Neural progenitor cell (in vitro differentiated cells): ENCODE measurements at regions not wholly inside any gene's neighbourhood (a gene's known extent, or its start where the extent isn't known, plus 50 kb on each side); places are given as distances from the start of the nearest gene placed in this dataset.

Experiments
- DNase-seq: peaks from one replicate; pipeline ENCODE4 v3.0.0-alpha.2; 2016; ENCODE audit warnings: low spot score
- H2AFZ ChIP-seq: fragments of 200-600 bp; sonication (generic); replicated peaks from 2 replicates; pipeline ENCODE4 v1.6.1; 2016; ENCODE audit warnings: antibody characterized with exemption
- H3F3A ChIP-seq: fragments of 200-600 bp; sonication (generic); 2 replicates; pipeline ENCODE4 v1.6.1; 2016; ENCODE audit warnings: antibody characterized with exemption, low read depth
- H3K27ac ChIP-seq: fragments of 200-600 bp; sonication (generic); 2 replicates; pipeline ENCODE4 v1.5.1; 2016; ENCODE audit warnings: mild to moderate bottlenecking
- H3K27me3 ChIP-seq: fragments of 200-600 bp; sonication (generic); 2 replicates; pipeline ENCODE4 v1.6.1; 2016; ENCODE audit warnings: mild to moderate bottlenecking, moderate library complexity
- H3K36me3 ChIP-seq: fragments of 200-600 bp; sonication (generic); 2 replicates; pipeline ENCODE4 v1.5.1; 2016
- H3K4me1 ChIP-seq: fragments of 200-600 bp; sonication (generic); 2 replicates; pipeline ENCODE4 v1.6.1; 2016; ENCODE audit warnings: mixed run types
- H3K4me2 ChIP-seq: fragments of 200-600 bp; sonication (generic); 2 replicates; pipeline ENCODE4 v1.6.1; 2016
- H3K4me3 ChIP-seq: fragments of 200-600 bp; sonication (generic); 2 replicates; pipeline ENCODE4 v1.5.1; 2016
- H3K79me2 ChIP-seq: fragments of 200-600 bp; sonication (generic); 2 replicates; pipeline ENCODE4 v1.6.1; 2016; ENCODE audit warnings: low read depth
- H3K9ac ChIP-seq: fragments of 200-600 bp; sonication (generic); 2 replicates; pipeline ENCODE4 v1.6.1; 2016
- H3K9me3 ChIP-seq: fragments of 200-600 bp; sonication (generic); 2 replicates; pipeline ENCODE4 v1.5.1; 2016; ENCODE audit warnings: low read depth
- H4K20me1 ChIP-seq: fragments of 200-600 bp; sonication (generic); 2 replicates; pipeline ENCODE4 v1.6.1; 2016; ENCODE audit warnings: low read depth
- H3K27ac Mint-ChIP-seq: 3 replicates; pipeline ENCODE4 v1.8.0; 2021; ENCODE audit warnings: mixed read lengths
- H3K27me3 Mint-ChIP-seq: 2 replicates; pipeline ENCODE4 v1.8.0; 2022; ENCODE audit warnings: low read depth, mild to moderate bottlenecking, inconsistent platforms, moderate library complexity, mixed read lengths; ENCODE audit not compliant: insufficient read depth
- H3K36me3 Mint-ChIP-seq: 3 replicates; pipeline ENCODE4 v1.8.0; 2021; ENCODE audit warnings: mixed read lengths
- H3K4me1 Mint-ChIP-seq: 3 replicates; pipeline ENCODE4 v1.8.0; 2021; ENCODE audit warnings: mixed read lengths
- H3K4me3 Mint-ChIP-seq: 3 replicates; pipeline ENCODE4 v1.8.0; 2021; ENCODE audit warnings: mild to moderate bottlenecking, moderate library complexity, mixed read lengths
- H3K9me3 Mint-ChIP-seq: 3 replicates; pipeline ENCODE4 v1.8.0; 2020; ENCODE audit warnings: mixed read lengths
- CTCF ChIP-seq: fragments of 200-600 bp; sonication (generic); IDR thresholded peaks from 2 replicates; pipeline ENCODE4 v1.5.1; 2017; ENCODE audit warnings: antibody characterized with exemption, mild to moderate bottlenecking
- EZH2 ChIP-seq: fragments of 200-600 bp; sonication (generic); IDR thresholded peaks from 2 replicates; pipeline ENCODE4 v1.6.1; 2017; ENCODE audit warnings: antibody characterized with exemption, mild to moderate bottlenecking, moderate library complexity
- EZH2phosphoT487 ChIP-seq: fragments of 200-600 bp; sonication (generic); IDR thresholded peaks from 2 replicates; pipeline ENCODE4 v1.6.1; 2017; ENCODE audit warnings: antibody characterized with exemption

- no peaks in the 10 kb centered on the region for H3K9me3 Mint-ChIP-seq
- no peak overlapping the region for H3K4me3 ChIP-seq
- no peak overlapping the region for H3K9ac ChIP-seq
- H3K36me3 ChIP-seq: no peaks in the 10 kb centered on the region
- no peaks in the 10 kb centered on the region for H3K36me3 Mint-ChIP-seq
- H3K27ac Mint-ChIP-seq: no peak overlapping the region
- H3K27me3 ChIP-seq: no peaks in the 10 kb centered on the region
- no peak overlapping the region for H3K4me3 Mint-ChIP-seq
- H3K79me2 ChIP-seq: no peaks in the 10 kb centered on the region
- DNase-seq: no peak
- H3K4me1 Mint-ChIP-seq: no peaks in the 10 kb centered on the region
- H3K9me3 ChIP-seq: no peaks in the 10 kb centered on the region
- no peak overlapping the region for H3K4me2 ChIP-seq
- TF ChIP-seq EZH2: no peak
- TF ChIP-seq CTCF: no peak
- no peak for TF ChIP-seq EZH2phosphoT487
- H3F3A ChIP-seq: no peaks in the 10 kb centered on the region
- H3K4me1 ChIP-seq: no peaks in the 10 kb centered on the region
- H3K27me3 Mint-ChIP-seq: peaks cover 2% of the 10 kb centered on the region
- no peak overlapping the region for H3K27ac ChIP-seq
- no peak overlapping the region for H2AFZ ChIP-seq
- no peaks in the 10 kb centered on the region for H4K20me1 ChIP-seq
These were observed 579.0 kb upstream of the FZD8 start for GRCh38 chr10:36221101-36221500.

- no peak overlapping the region for H3K27ac Mint-ChIP-seq
- Histone ChIP-seq H3K4me3 (no peak overlapping the region), H3K27ac (no peak overlapping the region), H3K9ac (no peak overlapping the region), H3K27me3 (no peaks in the 10 kb centered on the region), H4K20me1 (no peaks in the 10 kb centered on the region), H2AFZ (no peak overlapping the region), H3K79me2 (no peaks in the 10 kb centered on the region), H3K36me3 (no peaks in the 10 kb centered on the region), H3F3A (no peaks in the 10 kb centered on the region), H3K4me1 (no peaks in the 10 kb centered on the region), H3K4me2 (no peak overlapping the region), H3K9me3 (no peaks in the 10 kb centered on the region)
- H3K9me3 Mint-ChIP-seq: no peaks in the 10 kb centered on the region
- no peaks in the 10 kb centered on the region for H3K4me1 Mint-ChIP-seq
- H3K27me3 Mint-ChIP-seq: peaks cover 2% of the 10 kb centered on the region
- no peaks in the 10 kb centered on the region for H3K36me3 Mint-ChIP-seq
- no peak for DNase-seq
- no peak overlapping the region for H3K4me3 Mint-ChIP-seq
- no peak for TF ChIP-seq EZH2phosphoT487
- no peak for TF ChIP-seq CTCF
- no peak for TF ChIP-seq EZH2
These were observed 578.1 kb upstream of the FZD8 start for GRCh38 chr10:36220151-36220550.

- DNase-seq: no peak
- Histone ChIP-seq H3K9ac (no peak overlapping the region), H3K4me1 (no peaks in the 10 kb centered on the region), H2AFZ (no peak overlapping the region), H3K27me3 (no peaks in the 10 kb centered on the region), H3F3A (no peaks in the 10 kb centered on the region), H3K27ac (no peak overlapping the region), H3K9me3 (no peaks in the 10 kb centered on the region), H3K79me2 (no peaks in the 10 kb centered on the region), H3K36me3 (no peaks in the 10 kb centered on the region), H3K4me2 (no peak overlapping the region), H4K20me1 (no peaks in the 10 kb centered on the region), H3K4me3 (no peak overlapping the region)
- H3K27me3 Mint-ChIP-seq: no peaks in the 10 kb centered on the region
- H3K4me1 Mint-ChIP-seq: no peaks in the 10 kb centered on the region
- H3K27ac Mint-ChIP-seq: no peak overlapping the region
- H3K9me3 Mint-ChIP-seq: no peaks in the 10 kb centered on the region
- H3K36me3 Mint-ChIP-seq: no peaks in the 10 kb centered on the region
- TF ChIP-seq EZH2phosphoT487: no peak
- TF ChIP-seq EZH2: no peak
- no peak for TF ChIP-seq CTCF
- no peak overlapping the region for H3K4me3 Mint-ChIP-seq
These were observed 569.8 kb upstream of the FZD8 start for GRCh38 chr10:36211856-36212255.

- H4K20me1 ChIP-seq: no peaks in the 10 kb centered on the region
- no peak for TF ChIP-seq EZH2phosphoT487
- no peak for TF ChIP-seq EZH2
- no peak for TF ChIP-seq CTCF
- H3F3A ChIP-seq: no peaks in the 10 kb centered on the region
- no peak overlapping the region for H2AFZ ChIP-seq
- no peaks in the 10 kb centered on the region for H3K27me3 ChIP-seq
- H3K4me3 Mint-ChIP-seq: no peak overlapping the region
- H3K9ac ChIP-seq: no peak overlapping the region
- H3K4me1 ChIP-seq: no peaks in the 10 kb centered on the region
- H3K36me3 ChIP-seq: no peaks in the 10 kb centered on the region
- no peaks in the 10 kb centered on the region for H3K4me1 Mint-ChIP-seq
- H3K36me3 Mint-ChIP-seq: no peaks in the 10 kb centered on the region
- no peaks in the 10 kb centered on the region for H3K9me3 Mint-ChIP-seq
- H3K27ac Mint-ChIP-seq: no peak overlapping the region
- H3K9me3 ChIP-seq: no peaks in the 10 kb centered on the region
- no peaks in the 10 kb centered on the region for H3K79me2 ChIP-seq
- DNase-seq: no peak
- no peak overlapping the region for H3K4me3 ChIP-seq
- no peaks in the 10 kb centered on the region for H3K27me3 Mint-ChIP-seq
- H3K27ac ChIP-seq: no peak overlapping the region
- H3K4me2 ChIP-seq: no peak overlapping the region
These were observed 567.4 kb upstream of the FZD8 start for GRCh38 chr10:36209480-36209879.
